ELR (cell line): ENCODE measurements at regions not wholly inside any gene's neighbourhood (a gene's known extent, or its start where the extent isn't known, plus 50 kb on each side); places are given as distances from the start of the nearest gene placed in this dataset.
"Not testable (repeated sequence)": the region's sequence is repeated elsewhere in the genome, so short reads cannot be mapped to it uniquely, and the experiment has no call there.

ENCODE experiments used
- DNase-seq: peaks from one replicate; pipeline ENCODE4 v3.0.0-alpha.2; 2015; ENCODE audit warnings: low read depth

DNA sequence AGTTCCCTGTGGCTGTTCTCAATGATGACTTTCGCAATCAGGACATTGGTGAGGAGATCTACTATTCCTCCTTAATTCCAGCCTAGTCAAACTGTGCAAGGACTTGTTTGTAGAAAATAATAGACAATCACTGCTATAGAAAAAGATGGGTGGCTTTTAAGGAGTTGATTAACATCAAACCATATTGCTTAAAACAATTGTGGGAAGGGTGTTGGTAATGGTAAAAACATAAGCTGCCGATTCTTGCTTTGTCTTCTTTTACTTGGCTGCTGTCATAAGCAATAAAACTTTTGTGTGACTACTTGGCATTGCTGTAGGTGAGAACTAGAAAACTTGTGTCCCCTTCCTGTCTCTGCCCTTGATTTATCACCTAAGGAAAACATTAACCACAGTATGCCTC is 561.2 kb upstream of the SEMA6A start:
- DNase-seq, result no peak

DNA sequence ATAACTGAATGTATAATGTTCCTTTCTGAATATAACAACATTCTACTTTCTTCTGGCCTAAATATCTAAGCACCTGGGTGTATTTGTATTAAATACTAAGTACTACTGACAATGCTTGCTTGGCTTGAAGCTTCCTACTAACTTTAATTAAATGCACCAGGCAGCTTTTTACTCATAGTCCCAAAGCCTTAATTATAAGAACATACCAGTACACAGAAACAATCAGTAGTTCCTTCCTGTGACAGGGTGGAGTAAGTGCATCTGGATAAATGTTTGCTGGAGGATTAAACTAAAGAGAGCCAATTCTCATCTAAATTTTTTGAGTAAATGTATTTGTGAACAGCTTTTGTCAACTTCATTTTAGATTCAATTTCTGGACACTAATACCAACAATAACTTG is 558.6 kb upstream of the SEMA6A start:
- no peak for DNase-seq

DNA sequence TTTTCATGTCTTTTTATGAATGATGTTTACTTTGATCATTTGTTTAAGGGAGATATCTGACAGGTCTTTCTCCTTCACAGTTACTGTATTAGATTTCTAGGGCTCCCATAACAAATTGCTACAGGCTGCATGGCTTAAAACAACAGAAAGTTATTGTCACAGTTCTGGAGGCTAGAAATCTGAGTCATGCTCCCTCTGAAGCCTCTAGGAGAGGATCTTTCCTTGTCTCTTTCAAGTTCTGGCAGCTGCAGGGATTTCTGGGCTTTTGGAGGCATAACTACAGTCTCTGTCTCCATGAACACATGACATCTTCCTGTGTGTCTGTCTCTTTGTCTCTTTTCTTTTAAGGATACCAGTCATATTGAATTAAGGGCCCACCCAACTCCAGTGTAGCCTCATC is 557.3 kb upstream of the SEMA6A start:
- no peak for DNase-seq

DNA sequence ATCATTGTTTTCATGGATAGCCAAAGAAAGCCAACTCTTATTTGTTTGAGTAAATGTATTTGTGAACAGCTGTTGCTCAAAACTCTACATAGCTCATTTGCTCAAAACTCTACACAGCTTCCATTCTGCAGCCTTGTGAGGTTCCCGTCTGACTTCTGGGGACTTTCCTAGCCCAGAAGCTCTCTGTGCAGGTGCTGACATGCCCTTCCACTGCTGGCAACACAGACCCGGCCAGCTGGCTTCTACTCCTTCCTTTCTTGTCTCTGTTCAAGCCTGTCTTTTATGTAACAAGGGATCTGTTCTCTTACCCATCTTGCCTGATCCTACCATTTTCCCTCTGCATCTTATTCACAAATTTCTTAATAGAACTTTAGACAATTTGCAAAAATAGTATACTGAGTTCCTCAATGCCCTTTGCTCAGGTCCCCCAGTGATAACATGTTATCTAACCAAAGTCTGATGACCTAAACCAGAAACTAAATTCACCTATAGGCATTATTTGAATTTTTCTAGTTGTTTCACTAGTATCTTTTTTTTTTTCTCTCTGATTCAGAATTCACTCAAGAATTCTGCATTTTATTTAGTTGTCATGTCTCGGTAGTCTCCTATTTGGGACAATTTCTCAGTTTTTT is 556.5 kb upstream of the SEMA6A start:
- no peak for DNase-seq

DNA sequence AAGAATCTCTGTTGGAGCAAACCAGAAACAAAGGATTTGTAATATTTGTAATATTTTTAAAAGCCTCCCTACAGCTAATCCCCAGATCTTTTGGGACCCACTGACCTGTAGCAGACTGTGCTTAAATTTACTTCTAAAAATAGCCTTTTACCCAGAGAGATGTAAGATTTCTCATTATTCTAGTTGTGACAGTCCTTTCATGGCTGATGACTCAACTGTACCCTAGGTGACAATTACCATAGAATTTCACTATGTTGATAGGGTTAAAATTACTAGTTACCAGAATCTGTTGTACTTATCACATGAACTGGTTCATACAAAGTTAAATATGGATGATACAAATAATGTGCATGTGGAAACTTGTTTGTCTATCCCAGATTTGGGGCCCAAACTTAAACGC is 543.9 kb upstream of the SEMA6A start:
- DNase-seq, result no peak

DNA sequence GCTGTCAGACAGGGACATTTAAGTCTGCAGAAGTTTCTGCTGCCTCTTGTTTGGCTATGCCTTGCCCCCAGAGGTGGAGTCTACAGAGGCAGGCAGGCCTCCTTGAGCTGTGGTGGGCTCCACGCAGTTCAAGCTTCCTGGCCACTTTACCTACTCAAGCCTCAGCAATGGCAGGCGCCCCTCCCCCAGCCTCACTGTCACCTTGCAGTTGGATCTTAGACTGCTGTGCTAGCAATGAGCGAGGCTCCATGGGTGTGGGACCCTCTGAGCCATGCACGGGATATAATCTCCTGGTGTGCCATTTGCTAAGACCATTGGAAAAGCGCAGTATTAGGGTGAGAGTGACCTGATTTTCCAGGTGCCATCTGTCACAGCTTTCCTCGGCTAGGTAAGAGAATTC is 542.7 kb upstream of the SEMA6A start:
- not testable (repeated sequence) for DNase-seq

DNA sequence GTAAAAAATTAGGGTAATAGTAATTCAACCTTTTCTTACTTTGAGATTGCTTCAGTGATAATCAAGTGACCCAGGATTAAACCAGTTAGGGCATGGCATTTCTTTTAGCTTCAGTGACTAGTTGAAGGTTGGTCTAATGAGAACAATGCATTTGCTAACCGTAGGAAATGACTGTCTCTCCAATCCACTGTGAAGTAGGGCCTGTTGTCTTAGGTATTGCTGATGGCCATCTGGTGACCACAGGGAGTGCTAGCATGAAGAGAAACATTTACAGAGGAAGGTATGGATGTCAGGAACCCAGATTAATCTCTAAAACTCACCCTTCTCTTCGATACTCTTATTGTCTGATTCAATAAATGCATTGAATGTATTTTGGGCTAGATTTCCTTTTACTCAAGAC is 535.9 kb upstream of the SEMA6A start:
- no peak for DNase-seq

DNA sequence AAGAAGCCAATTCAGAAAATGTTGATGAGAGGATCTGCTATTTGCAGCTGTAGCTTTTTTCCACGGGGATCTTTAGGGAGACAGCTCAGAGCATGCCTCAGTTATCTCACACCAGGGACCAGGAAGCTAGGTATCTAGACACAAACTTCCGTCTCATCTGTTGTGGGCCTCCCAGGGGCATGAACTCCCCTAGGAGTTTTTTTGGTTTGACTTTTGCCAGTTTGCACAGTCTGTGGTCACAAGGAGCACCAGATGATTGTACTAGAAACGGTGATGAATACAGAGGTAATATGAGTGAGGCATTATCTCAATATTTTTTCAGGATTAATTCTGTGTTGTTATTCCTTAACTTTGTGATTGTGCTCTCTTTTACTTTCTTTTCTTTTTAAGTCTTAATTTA is 533.2 kb upstream of the SEMA6A start:
- DNase-seq, result no peak

DNA sequence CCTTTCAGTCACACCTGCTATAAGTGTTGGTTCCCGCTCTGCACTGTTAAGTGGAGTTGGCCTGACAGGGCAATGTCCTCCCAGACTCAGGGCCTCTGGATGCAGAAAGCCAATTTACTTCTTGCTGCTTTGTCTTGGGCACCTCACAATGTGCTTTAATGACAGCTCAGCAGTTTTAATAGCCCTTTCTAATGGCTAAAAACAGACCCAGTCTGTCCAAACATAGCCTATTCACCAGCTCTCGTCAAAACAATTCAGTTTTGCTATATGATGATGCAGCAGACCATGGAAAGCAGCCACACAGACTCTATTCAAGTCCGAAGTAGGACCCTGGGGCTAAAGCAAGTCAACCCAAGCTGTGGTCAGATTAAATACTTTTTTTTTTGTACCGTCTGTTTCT is 529.1 kb upstream of the SEMA6A start:
- DNase-seq, result no peak

DNA sequence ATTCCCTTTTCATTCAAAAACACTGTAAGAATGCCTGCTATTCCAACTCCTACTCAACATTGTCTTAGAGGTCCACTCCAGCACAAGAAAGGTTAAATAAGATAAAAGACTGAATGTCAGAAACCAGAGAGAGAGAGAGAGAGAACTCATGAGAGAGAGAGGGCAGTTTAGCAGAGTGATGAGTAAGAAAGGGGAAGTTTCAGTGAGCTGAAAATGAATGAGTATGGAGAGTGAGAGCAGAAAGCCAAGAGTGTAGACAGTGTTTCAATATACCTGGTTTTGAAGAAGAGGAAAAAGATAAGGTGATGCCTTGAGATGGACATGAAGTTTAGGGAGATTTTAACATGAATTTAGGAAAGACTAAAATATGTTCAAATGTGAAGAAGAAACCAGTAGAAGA is 528.0 kb upstream of the SEMA6A start:
- DNase-seq, result no peak

DNA sequence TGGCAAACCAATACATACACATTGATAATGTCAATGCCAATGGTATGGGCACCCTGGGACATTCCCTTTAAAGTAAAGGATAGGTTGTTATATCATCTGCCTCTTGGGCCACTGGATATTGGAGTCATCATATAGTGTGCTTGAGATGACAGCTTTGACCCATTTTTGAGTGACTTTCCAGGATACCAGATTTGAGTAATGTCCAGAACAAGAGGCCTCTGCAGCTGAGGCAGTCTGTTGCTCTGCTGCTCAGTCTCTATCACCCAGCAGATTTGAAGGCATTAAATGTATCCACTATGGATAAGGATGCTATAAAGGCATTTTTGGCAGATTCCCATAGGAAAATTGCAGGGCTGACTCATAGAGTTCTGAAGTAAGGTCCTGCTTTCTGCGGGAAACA is 525.6 kb upstream of the SEMA6A start:
- DNase-seq, result no peak

DNA sequence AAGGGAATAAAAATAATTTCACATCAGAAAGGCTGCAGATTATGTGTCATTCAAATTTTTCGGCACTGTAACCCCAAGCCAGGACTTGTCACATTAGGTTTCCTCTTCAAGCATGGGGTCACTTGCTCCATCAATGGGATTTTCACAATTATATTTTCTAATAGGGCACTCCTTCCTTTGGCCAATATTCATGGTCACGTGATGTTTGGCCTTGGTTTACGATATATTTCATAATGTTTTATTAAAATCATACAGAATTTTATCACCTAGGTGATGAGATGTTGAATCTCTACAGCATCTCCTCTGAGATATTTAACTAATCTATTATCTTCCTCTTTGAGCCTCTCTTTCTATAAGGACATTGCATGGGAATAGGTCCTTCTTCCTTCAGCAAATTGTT is 523.5 kb upstream of the SEMA6A start:
- DNase-seq, result no peak

DNA sequence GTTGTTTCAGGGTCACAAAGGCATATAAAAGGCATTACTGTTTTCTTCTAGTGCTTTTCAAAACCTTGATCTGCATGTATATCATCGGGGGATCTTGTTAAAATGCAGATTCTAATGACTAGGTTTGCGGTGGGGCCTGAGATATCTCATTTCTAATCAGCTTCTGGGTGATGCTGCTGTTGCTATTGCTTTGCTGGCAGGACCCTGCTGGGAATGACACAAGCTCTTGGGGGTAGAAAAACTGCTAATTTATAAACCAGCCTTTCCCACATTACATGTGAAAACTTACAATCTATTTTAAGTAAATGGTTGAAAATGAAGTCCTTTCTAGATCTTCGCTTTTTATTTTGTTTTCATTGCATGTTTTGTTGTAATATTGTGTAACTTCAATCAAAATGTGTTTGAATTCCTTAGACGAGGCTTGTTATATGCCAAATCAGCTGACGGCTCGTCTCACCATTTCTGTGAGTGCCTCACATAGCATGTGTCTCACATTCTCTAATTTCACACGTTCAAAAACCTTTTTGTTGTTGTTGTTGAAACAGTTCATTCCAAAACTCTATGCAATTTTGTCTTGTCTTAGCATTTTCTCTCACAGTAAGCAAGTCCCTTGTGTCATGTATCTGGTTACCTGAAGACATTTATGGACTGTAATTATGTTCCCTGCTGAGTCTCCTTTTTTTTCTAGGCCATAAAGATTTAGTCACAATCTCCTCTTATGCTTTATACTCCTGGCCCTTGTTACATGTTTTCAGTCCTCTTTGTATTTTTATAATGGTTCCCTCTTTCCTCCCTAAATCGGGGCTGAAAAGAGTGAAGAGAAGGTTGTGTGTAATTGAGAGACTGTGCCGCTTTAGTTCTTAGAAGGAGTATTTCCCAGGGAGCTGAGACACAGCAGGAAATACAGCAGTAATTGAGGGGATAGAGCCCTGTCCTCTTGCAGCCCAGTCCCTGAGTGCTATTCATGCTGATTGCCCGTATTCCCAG is 521.0 kb upstream of the SEMA6A start:
- no peak for DNase-seq

DNA sequence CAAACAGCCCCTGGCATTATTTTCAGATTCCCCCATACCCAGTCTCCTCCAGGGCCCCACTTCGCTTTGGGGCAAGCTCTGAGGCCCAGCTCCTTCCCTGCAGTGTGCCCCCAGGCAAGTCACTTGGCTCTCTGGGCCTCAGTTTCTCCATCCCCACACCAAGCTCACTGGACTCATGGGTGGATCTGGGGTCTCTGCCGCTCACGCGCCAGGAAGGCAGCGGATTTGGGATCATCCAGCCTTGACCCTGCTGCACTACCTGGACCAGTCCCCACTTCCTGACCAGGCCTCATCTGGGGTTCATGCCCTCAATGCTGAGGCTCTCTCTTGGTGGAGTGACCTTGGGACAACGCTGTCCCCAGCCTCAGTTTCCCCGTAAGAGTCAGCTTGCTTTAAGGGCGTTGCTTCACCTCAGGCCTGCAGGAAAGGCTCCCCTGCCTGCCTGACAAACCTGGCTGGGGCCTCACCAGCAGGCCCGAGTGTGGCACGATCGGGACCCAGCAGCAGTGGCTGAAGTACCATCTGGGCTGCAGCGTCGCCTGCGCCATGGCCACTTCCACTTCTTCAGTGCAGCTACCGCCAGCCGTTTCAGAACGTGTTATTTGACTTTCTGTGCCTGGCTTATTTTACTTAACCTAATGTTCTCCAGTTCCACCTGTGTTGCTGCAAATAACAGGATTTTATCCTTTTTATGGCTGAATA is 519.6 kb upstream of the SEMA6A start:
- no peak for DNase-seq

DNA sequence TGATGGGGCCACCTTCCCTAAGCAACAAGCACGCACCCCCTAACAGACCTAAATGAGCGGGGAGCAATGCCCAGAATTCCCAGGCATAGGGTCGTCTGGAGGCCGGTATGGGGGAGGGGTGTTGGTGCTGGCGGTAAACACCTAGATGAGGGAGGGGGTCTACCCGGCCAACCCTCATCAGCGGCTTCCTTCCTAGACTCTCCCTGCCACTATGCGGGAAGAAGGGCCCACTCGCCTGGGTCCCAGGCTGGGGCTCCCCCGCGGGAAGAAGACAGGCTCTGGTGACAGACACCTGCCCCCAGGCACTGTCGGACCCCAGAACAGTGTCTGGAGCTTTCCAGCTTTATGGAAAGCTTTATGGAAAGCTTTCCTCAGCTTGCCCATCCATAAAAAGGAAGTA is 519.0 kb upstream of the SEMA6A start:
- no peak for DNase-seq

DNA sequence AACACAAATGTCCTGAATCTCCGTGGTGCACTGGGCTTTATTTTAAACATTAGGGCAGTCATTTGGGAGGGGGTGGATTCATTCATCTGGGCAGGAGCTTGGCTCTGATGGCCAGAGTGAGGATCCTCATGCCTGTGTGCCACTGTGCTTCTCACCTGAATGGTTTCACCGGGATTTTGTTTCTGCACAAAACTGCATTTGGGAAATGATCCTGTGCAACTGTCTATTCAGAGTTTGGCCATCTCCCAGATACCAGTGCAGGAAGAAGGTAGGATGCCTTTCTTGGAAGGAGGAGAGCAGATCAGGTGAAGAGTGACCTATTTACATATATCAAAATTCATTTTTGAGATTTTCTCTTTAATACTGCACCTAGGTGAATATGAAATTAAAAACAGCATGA is 514.4 kb upstream of the SEMA6A start:
- no peak for DNase-seq

DNA sequence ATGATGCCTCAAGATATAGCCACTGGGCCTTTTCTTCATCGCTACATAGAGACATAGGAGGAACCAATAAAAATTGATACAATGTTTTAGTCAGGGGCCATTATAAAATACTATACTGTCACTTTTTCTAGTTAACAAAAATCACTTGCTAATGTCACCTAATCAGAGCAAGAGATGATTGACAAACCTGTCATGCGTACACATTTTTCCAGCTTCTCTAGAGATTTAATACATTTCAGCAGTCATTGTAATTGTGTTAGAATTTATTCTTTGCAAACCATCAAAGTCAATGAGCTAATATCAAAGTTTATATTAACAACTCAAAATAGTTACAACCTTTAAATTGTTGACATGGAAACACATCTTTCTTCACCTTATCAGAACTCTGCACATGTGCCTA is 513.6 kb upstream of the SEMA6A start:
- DNase-seq, result no peak

DNA sequence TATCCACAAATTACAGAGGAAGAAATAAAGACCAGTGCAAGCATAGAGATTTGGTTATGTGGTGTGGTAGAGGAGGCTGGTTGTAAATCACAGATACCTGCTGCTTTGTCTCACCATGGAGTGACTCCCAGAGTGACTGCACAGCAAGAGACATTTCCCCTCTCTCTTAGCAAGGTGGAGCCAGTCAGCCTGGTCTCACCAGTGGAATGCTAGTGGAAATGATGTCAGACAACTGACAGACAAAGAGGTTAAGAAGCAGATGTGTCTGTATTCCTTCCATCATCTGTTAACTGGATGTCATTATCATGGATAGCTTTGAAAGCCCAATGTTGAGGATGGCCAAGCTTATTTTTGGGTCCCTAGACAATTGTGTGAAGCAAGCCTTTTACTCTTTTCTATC is 509.4 kb upstream of the SEMA6A start:
- DNase-seq, result no peak

DNA sequence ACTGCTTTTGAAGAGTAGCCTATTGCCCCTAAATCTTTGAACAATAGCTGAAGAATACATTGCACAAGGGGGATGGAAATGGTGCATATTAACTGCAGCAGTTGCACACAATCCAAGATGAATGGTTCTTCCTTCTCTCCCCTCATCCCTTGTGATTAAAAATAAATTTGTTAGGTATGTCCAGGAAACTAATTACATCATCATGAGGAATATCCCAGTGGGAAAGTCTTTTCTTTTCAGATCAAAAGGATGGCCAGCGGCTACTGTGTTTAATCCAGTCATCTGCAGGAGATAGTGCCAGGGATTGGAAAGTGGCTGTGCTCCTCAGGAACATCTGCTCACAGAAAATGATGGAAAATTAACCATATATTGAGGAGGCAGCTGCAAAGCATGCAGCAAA is 508.4 kb upstream of the SEMA6A start:
- no peak for DNase-seq

DNA sequence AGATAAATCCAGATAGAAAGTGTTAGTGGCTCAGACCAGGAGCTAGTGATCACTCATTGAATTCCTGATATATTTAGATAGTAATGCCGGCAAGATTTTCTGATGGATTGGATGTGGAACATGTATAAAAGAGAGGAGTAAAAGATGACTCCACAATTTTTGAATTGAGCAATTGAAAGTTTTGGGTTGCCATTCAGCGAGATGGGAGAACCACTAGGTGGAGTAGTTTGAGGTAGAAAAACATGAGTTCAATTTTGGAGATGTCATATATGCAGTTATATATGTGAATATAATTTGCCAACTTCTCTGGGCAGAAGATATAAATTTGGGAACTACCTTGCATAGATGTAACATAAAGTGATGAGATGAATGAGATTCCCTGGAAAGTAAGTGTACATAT is 502.5 kb upstream of the SEMA6A start:
- DNase-seq, result peak; percentile 0

DNA sequence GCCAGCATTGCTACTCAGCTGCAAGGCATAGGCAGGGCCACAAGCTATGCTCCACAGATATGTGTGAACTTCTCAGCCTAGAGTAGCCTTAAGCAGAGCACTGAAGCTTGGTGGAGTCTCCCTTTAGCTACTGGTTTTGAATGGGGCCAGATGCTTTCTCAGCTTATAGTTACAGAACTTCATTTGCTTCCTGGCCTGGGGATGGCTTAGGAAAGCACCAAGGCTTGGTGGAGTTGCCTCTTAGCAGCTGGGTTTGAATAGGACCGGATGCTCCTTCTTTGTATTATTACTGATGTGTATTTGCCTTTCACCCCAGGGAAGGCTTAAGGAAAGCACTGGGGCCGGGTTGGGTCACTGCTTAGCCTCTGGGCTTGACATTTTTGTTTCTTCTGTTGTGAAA is 497.8 kb upstream of the SEMA6A start:
- no peak for DNase-seq

DNA sequence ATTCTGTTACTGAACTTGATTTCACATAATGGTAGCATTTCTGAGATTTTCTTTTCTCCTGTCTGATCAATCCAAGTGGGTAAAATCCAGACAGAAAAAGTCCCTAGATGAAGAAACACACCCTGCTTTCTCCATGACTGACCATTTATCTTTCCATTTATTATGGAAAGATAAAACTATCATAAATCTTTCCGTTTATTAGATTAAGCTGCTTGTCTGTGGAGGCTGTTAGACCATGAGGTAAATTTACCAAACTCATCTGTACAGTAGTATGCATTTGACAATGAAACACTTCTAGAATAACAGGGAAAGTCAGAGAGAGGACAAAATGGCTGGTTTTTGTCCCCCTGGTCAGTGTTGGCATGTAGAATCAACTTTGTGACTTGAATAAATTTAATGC is 491.2 kb upstream of the SEMA6A start:
- no peak for DNase-seq

DNA sequence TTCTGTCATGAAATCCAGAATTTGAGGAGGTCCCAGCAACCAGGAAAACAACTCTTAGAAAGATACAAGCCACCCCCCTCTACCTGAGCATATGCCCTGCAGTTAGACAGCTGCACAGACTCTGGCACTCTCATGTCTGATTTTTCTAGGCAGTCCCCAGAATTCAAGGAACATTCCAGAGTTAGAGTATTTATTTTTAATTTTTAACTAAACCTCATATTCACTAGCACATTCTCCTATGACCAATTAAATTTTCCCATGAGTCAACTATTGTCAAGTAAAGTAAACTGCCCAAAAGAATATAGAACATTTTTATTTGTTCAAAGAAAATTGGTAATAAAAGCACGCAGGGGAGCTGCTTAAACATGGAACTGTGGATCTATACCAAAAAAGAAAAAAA is 490.5 kb upstream of the SEMA6A start:
- no peak for DNase-seq
